GM10248 (cell line): ENCODE measurements at regions not wholly inside any gene's neighbourhood (a gene's known extent, or its start where the extent isn't known, plus 50 kb on each side); places are given as distances from the start of the nearest gene placed in this dataset.

Experiments used
- CTCF ChIA-PET: fragments of 300-600 bp; sonication (Branson Sonifier 250); formaldehyde crosslinking; extraction: SDS; loops from one replicate; lab custom pipeline; 2021; ENCODE audit warnings: antibody characterized with exemption; lab: Yijun Ruan, JAX
- POLR2A ChIA-PET: fragments of 350-650 bp; sonication (Branson Sonifier 250); formaldehyde crosslinking; extraction: SDS; loops from one replicate; lab custom pipeline; 2020; ENCODE audit warnings: antibody characterized with exemption; lab: Yijun Ruan, JAX
- DNase-seq: peaks from one replicate; pipeline ENCODE4 v3.0.0; 2012; ENCODE audit errors: extremely low spot score
- TF ChIP-seq, protein P1 (sequence below): IDR thresholded peaks from 2 replicates; pipeline ENCODE4 v1.5.1; 2012; ENCODE audit warnings: mild to moderate bottlenecking, low read depth; ENCODE audit errors: extremely low read depth, missing control alignments, control extremely low read depth

DNA sequence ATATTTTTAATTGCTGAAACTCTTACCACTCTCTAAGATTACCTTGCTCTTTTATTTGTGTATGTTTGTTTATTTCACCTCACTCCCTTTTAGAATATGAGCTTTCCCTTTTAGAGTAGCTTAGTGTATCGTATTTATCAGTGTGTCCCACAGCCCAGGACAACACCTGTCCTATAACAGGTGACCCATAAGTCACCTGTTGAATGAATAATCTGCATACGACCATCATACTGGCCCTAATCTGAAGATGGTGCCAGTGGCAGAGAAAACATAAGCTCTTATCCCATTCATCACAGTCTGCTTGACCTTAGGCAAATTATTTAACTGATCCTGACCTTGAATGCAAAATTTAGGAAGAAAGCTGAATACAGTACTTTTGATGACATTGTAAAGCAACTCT is 254.6 kb upstream of the NR2F2 start:
- ChIA-PET POLR2A (no interaction called here), CTCF (interaction anchor here (1.0 to 1.5 kb wide), 7 partner anchors 8 to 29 kb away, joined by 3 to 6 read pairs (median 4); no protein-coding TSS in a partner anchor)
- TF ChIP-seq, protein P1, sequence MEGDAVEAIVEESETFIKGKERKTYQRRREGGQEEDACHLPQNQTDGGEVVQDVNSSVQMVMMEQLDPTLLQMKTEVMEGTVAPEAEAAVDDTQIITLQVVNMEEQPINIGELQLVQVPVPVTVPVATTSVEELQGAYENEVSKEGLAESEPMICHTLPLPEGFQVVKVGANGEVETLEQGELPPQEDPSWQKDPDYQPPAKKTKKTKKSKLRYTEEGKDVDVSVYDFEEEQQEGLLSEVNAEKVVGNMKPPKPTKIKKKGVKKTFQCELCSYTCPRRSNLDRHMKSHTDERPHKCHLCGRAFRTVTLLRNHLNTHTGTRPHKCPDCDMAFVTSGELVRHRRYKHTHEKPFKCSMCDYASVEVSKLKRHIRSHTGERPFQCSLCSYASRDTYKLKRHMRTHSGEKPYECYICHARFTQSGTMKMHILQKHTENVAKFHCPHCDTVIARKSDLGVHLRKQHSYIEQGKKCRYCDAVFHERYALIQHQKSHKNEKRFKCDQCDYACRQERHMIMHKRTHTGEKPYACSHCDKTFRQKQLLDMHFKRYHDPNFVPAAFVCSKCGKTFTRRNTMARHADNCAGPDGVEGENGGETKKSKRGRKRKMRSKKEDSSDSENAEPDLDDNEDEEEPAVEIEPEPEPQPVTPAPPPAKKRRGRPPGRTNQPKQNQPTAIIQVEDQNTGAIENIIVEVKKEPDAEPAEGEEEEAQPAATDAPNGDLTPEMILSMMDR, result no peak
- no peak for DNase-seq

DNA sequence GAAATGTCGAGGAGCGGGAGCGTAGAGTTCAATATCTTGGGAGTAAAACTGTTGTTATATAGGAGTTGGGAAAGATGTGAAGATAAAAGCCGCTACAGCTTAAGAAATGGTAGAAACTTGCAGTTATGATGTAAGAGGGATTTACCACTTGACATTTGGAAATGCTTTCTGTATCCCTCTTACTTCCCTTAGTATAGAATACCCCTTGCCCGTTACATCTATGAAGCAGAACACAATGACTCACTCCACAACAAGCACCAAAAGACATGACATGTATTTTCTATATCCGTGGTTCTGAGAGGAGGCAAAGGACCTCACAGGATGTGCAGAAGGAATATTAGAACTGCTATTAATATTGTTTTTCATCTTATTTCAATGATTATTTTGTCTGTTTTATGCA is 254.2 kb upstream of the NR2F2 start:
- TF ChIP-seq, protein P1, result no peak
- CTCF ChIA-PET, result interaction anchor here (1.1 to 1.4 kb wide), 5 partner anchors 8 to 30 kb away, joined by 3 to 5 read pairs (median 4); no protein-coding TSS in a partner anchor
- POLR2A ChIA-PET, result no interaction called here
- no peak for DNase-seq

DNA sequence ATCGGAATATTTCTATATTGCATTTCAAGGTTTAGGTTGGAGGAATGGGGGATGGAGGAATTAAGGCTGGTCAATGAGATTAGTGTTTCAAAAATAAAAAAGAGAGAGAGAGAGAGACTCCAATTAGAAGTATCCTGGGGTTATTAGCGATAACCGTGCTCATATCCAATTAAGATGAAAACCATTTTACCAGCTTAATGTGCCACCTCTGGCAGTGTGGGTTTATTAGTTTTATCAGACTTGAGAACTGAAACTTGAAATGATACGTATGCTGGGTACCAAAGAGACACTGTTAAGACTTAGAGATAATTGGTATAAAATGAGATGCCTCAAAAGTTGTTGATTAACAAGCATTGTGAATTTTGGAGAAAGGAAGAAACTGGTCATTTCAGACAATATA is 251.5 kb upstream of the NR2F2 start:
- ChIA-PET CTCF (no interaction called here), POLR2A (no interaction called here)
- DNase-seq, result no peak
- TF ChIP-seq, protein P1, result no peak

DNA sequence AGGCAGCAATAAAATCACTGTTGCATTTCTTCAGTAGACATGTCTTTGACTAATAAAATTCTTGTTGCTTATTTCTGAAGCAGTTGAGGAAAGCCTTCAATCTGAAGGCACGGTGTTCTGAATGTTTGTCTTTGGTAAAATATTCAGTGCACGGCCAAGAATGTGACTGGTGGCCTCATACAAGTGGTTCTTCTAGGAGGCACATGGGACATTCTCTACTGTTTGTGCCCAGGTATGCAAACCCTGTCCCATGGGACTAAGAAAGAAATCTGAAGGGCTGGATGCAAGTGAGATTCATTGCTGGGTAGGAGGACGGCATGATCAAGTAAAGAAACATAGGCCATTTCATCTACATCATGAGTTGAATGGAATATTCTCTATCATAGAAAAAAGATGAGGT is 250.6 kb upstream of the NR2F2 start:
- CTCF ChIA-PET, result no interaction called here
- TF ChIP-seq, protein P1, result no peak
- POLR2A ChIA-PET, result no interaction called here
- DNase-seq, result no peak

DNA sequence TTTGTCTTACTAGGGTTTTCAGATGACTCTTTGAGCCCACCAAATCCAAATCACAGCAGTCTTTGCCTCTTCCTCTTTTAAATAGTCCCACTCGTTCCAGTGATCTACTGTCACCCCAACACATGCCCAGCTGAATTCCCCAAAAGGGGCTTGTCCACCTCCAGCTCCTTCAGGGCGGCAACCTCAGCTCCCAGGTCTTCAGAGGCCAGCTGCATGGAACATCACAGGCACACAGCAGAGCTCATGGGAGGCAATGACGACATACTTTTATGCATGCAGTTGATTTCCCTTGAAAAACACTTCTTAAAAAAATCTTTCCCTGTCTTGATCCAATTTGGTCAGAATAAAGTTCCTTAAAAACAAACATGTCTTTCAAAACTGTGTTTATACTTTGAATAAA is 244.3 kb upstream of the NR2F2 start:
- TF ChIP-seq, protein P1, result no peak
- CTCF ChIA-PET, result interaction anchor here (1.5 kb wide), 1 partner anchor 33 kb away, joined by 3 read pairs; no protein-coding TSS in a partner anchor
- POLR2A ChIA-PET, result no interaction called here
- DNase-seq, result no peak

DNA sequence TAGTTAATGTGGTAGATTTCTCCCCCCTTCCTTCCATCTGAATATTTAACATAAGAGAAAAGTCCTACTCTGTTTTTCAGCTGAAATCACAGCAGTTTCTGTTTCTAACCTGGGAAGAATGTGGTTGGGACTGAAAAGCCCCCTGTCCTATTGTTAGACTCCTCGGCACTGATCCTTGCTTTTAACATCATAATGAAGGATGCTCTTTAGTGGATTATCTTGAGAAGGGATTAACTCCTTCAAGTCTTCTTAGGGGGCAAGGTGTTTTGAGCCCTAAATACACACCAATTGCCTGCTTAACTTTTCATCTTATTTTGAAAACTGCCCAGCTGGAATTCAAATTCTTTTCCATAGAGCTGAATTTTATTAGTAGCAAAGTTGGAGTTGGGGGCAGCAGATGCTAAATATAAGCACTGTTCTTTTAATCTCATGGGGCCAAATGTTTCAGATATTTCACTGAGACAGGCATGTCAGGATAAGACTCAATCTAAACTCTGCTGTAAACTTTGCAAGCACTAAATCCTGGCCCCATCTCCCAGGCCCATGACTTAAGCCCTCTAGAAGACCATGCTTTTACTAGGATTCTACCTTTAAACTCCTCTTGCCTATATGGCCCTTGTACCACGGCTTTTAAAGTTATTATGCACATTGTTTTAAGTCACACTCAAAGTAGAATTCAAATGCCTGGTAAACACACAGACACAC is 243.2 kb upstream of the NR2F2 start:
- POLR2A ChIA-PET, result no interaction called here

More for the DNA sequence above, 243.2 kb upstream of the NR2F2 start:
- CTCF ChIA-PET, result interaction anchor here (1.5 kb wide), 1 partner anchor 32 kb away, joined by 3 read pairs; no protein-coding TSS in a partner anchor
- DNase-seq, result no peak
- TF ChIP-seq, protein P1, result no peak
